Lower lobe of right lung (tissue), 2 donors: ENCODE measurements at regions not wholly inside any gene's neighbourhood (a gene's known extent, or its start where the extent isn't known, plus 50 kb on each side); places are given as distances from the start of the nearest gene placed in this dataset.

Experiments
- ATAC-seq, 2 donors: fragments of 200-7000 bp; cut with Tn5 transposase; one replicate each; pipeline ENCODE4 v1.9.1; 2020 to 2022; ENCODE audit warnings: mild to moderate bottlenecking in 2 of 2, moderate library complexity in 2 of 2
- DNase-seq: peaks from one replicate; pipeline ENCODE4 v3.0.0-alpha.2; 2020
- H3K27ac ChIP-seq: fragments of 200-600 bp; one replicate; pipeline ENCODE4 v1.8.0; 2022
- H3K27me3 ChIP-seq: fragments of 200-600 bp; one replicate; pipeline ENCODE4 v1.8.0; 2022; ENCODE audit warnings: low read depth
- H3K36me3 ChIP-seq: fragments of 200-600 bp; one replicate; pipeline ENCODE4 v1.8.0; 2022; ENCODE audit warnings: mild to moderate bottlenecking
- H3K4me1 ChIP-seq: fragments of 200-600 bp; one replicate; pipeline ENCODE4 v1.8.0; 2022
- H3K4me3 ChIP-seq: fragments of 200-600 bp; one replicate; pipeline ENCODE4 v1.8.0; 2022; ENCODE audit warnings: mild to moderate bottlenecking
- H3K9me3 ChIP-seq: fragments of 200-600 bp; one replicate; pipeline ENCODE4 v1.8.0; 2022
- CTCF ChIP-seq: fragments of 200-600 bp; IDR thresholded peaks from one replicate; pipeline ENCODE4 v1.8.0; 2022; ENCODE audit warnings: antibody characterized with exemption, mild to moderate bottlenecking
- intact Hi-C: fragments of 100-400 bp; cut with DNase I; formaldehyde crosslinking; loops from one replicate; pipeline ENCODE4 v1.11.0; 2022
- donor health status: DM: no; HTN: yes; CAD: no; lungs with severe emphysema.

GRCh38 chr1:106756752-106757151, 299.7 kb upstream of the PRMT6 start:
- ATAC-seq, result no peak
- H3K27me3 ChIP-seq, result no peaks in the 10 kb centered on the region
- no peak for TF ChIP-seq CTCF
- H3K9me3 ChIP-seq, result no peaks in the 10 kb centered on the region
- no peak overlapping the region for H3K27ac ChIP-seq
- DNase-seq, result no peak
- H3K36me3 ChIP-seq, result no peaks in the 10 kb centered on the region
- H3K4me1 ChIP-seq, result no peaks in the 10 kb centered on the region
- intact Hi-C loops, result no loop called here
- no peak overlapping the region for H3K4me3 ChIP-seq

- no peak for TF ChIP-seq CTCF
- no peak for ATAC-seq
Observed at GRCh38 chr1:106768077-106768476, 288.4 kb upstream of the PRMT6 start.

GRCh38 chr1:106768501-106768900, 288.0 kb upstream of the PRMT6 start:
- no peaks in the 10 kb centered on the region for H3K4me1 ChIP-seq
- H3K27ac ChIP-seq, result no peak overlapping the region
- ATAC-seq (no peak), DNase-seq (no peak)
- H3K4me3 ChIP-seq, result no peak overlapping the region
- no peak for TF ChIP-seq CTCF
- intact Hi-C loops, result no loop called here
- no peaks in the 10 kb centered on the region for H3K27me3 ChIP-seq
- no peaks in the 10 kb centered on the region for H3K9me3 ChIP-seq
- H3K36me3 ChIP-seq, result no peaks in the 10 kb centered on the region

More at GRCh38 chr1:106768077-106768476, 288.4 kb upstream of the PRMT6 start:
- Histone ChIP-seq H3K27ac (no peak overlapping the region), H3K27me3 (no peaks in the 10 kb centered on the region), H3K9me3 (no peaks in the 10 kb centered on the region), H3K36me3 (no peaks in the 10 kb centered on the region), H3K4me1 (no peaks in the 10 kb centered on the region), H3K4me3 (no peak overlapping the region)
- no peak for DNase-seq
- intact Hi-C loops, result no loop called here

- ATAC-seq, result peak in 1 of 2 donors; percentile 9
- no peak overlapping the region for H3K4me3 ChIP-seq
- intact Hi-C loops, result no loop called here
- no peaks in the 10 kb centered on the region for H3K36me3 ChIP-seq
- H3K9me3 ChIP-seq, result peaks cover 5% of the 10 kb centered on the region
- no peak overlapping the region for H3K27ac ChIP-seq
- no peak for DNase-seq
- H3K4me1 ChIP-seq, result no peaks in the 10 kb centered on the region
- no peak for TF ChIP-seq CTCF
- H3K27me3 ChIP-seq, result no peaks in the 10 kb centered on the region
Observed at GRCh38 chr1:106773206-106773605, 283.3 kb upstream of the PRMT6 start.

- Histone ChIP-seq H3K4me3 (no peak overlapping the region), H3K27ac (no peak overlapping the region), H3K36me3 (no peaks in the 10 kb centered on the region), H3K27me3 (no peaks in the 10 kb centered on the region), H3K4me1 (no peaks in the 10 kb centered on the region), H3K9me3 (peaks cover under 1% of the 10 kb centered on the region)
- ATAC-seq, result no peak
- no peak for TF ChIP-seq CTCF
- intact Hi-C loops, result no loop called here
- no peak for DNase-seq
Observed at GRCh38 chr1:106780066-106780465, 276.4 kb upstream of the PRMT6 start.
